K562 (cell line): ENCODE measurements at regions not wholly inside any gene's neighbourhood (a gene's known extent, or its start where the extent isn't known, plus 50 kb on each side); places are given as distances from the start of the nearest gene placed in this dataset.

Experiments used
- ATAC-seq: fragments of 200-7000 bp; cut with Tn5 transposase; 3 replicates; pipeline ENCODE4 v1.9.1; 2020; ENCODE audit warnings: moderate library complexity
- BruUV-seq: library from RNA; stranded (reverse); fragments of 400-500 nt; replicated peaks from 2 replicates; lab custom pipeline; 2021; lab: Mats Ljungman, UMichigan
- CTCF ChIA-PET: fragments of 300-600 bp; formaldehyde crosslinking; extraction: SDS; loops from one replicate; lab custom pipeline; 2021; ENCODE audit warnings: low intra/inter-chr PET ratio; lab: Yijun Ruan, JAX
- POLR2A ChIA-PET: fragments of 300-600, 350-650 bp; sonication (Branson Sonifier 250); formaldehyde crosslinking; extraction: SDS; loops from one replicate; lab custom pipeline; 2021; ENCODE audit warnings: antibody characterized with exemption, inconsistent platforms; lab: Yijun Ruan, JAX
- DNase-seq, 4 experiments: peaks; one replicate each; pipeline versions ENCODE4 v3.0.0 to v3.0.0-alpha.2; 2011 to 2018; ENCODE audit warnings: low spot score in 3 of 4, mixed read lengths in 3 of 4; ENCODE audit errors: extremely low read depth in 1 of 4
- FAIRE-seq: peaks from 2 replicates; lab custom pipeline; 2011; peaks lifted over from hg19 to GRCh38; lab: Jason Lieb, UNC
- H2AFZ ChIP-seq: 2 replicates; pipeline ENCODE4 v1.6.0; 2011; ENCODE audit warnings: low read depth, low read length, control low read depth, inconsistent platforms
- H3K27ac ChIP-seq: fragments of 200-600 bp; 3 replicates; pipeline ENCODE4 v1.8.0; 2011; ENCODE audit warnings: low read depth, mild to moderate bottlenecking, control low read depth, inconsistent platforms, low read length, moderate library complexity, mixed read lengths; ENCODE audit errors: extremely low read depth
- H3K27me3 ChIP-seq, 2 experiments: fragments of 300-600 bp in 1 of 2; 2 replicates in 1 of 2; 3 replicates in 1 of 2; pipeline versions ENCODE4 v1.6.0 to v1.8.0; 2011; ENCODE audit warnings: inconsistent platforms in 2 of 2, low read length in 2 of 2, mild to moderate bottlenecking in 1 of 2, mixed read lengths in 1 of 2, moderate library complexity in 1 of 2; ENCODE audit not compliant: control insufficient read depth in 2 of 2, insufficient read depth in 2 of 2
- H3K36me3 ChIP-seq: fragments of 300-600 bp; 3 replicates; pipeline ENCODE4 v1.8.0; 2011; ENCODE audit warnings: mild to moderate bottlenecking, low read length, inconsistent platforms; ENCODE audit not compliant: control insufficient read depth, insufficient read depth
- H3K4me1 ChIP-seq, 2 experiments: fragments of 200-600 bp in 1 of 2; replicated peaks in 1 of 2; 2 replicates in 1 of 2; 3 replicates in 1 of 2; pipeline versions ENCODE4 v1.5.1 to v1.8.0; 2011; ENCODE audit warnings: inconsistent platforms in 2 of 2, low read length in 2 of 2, mild to moderate bottlenecking in 1 of 2, mixed read lengths in 1 of 2, moderate library complexity in 1 of 2; ENCODE audit not compliant: control insufficient read depth in 2 of 2, insufficient read depth in 2 of 2
- H3K4me2 ChIP-seq: 2 replicates; pipeline ENCODE4 v1.6.1; 2011; ENCODE audit warnings: low read length, control low read depth, inconsistent platforms, mixed read lengths; ENCODE audit not compliant: insufficient read depth
- H3K4me3 ChIP-seq: fragments of 200-600 bp; sonication (generic), shearing (Covaris generic); 2 replicates; pipeline ENCODE4 v1.5.1; 2016; ENCODE audit warnings: control low read depth, inconsistent platforms
- H3K79me2 ChIP-seq: fragments of 200-600 bp; 3 replicates; pipeline ENCODE4 v1.8.0; 2011; ENCODE audit warnings: low read length, inconsistent platforms; ENCODE audit not compliant: control insufficient read depth, insufficient read depth
- H3K9ac ChIP-seq, 2 experiments: 2 replicates each; pipeline versions ENCODE4 v1.6.0 to v1.6.1; 2011; ENCODE audit warnings: low read depth in 2 of 2, low read length in 2 of 2, control low read depth in 1 of 2, inconsistent platforms in 1 of 2, mild to moderate bottlenecking in 1 of 2, mixed read lengths in 1 of 2; ENCODE audit not compliant: insufficient read depth in 1 of 2
- H3K9me1 ChIP-seq: one replicate; pipeline ENCODE4 v1.6.0; 2011; ENCODE audit warnings: inconsistent platforms, mild to moderate bottlenecking, low read length, moderate library complexity; ENCODE audit not compliant: control insufficient read depth, insufficient read depth
- H3K9me3 ChIP-seq: replicated peaks from 2 replicates; pipeline ENCODE4 v1.5.1; 2011; ENCODE audit warnings: low read depth, low read length, inconsistent platforms; ENCODE audit not compliant: control insufficient read depth, insufficient read depth
- H4K20me1 ChIP-seq: replicated peaks from 2 replicates; pipeline ENCODE4 v1.6.1; 2011; ENCODE audit warnings: low read length, inconsistent platforms, mixed read lengths; ENCODE audit not compliant: control insufficient read depth, insufficient read depth
- ATF2 ChIP-seq: sonication (generic); formaldehyde crosslinking; IDR thresholded peaks from 2 replicates; pipeline ENCODE4 v1.8.1; 2022; ENCODE audit warnings: missing genetic modification reagents
- DLX4 ChIP-seq: fragments of 250-450 bp; sonication (Bioruptor Pico); IDR thresholded peaks from 2 replicates; pipeline ENCODE4 v1.6.1; 2021; ENCODE audit warnings: mild to moderate bottlenecking
- FUS ChIP-seq: fragments of 200-400 bp; formaldehyde crosslinking; optimal IDR thresholded peaks from 2 replicates; pipeline ENCODE3; 2017; ENCODE audit warnings: low read depth, low read length
- HMBOX1 ChIP-seq: sonication (generic); IDR thresholded peaks from 2 replicates; pipeline ENCODE4 v1.6.1; 2016
- MAFG ChIP-seq: fragments of 450-650 bp; conservative IDR thresholded peaks from 2 replicates; pipeline ENCODE4 v1.6.1; 2016; ENCODE audit warnings: missing genetic modification characterization, missing compliant biosample characterization
- MEIS2 ChIP-seq: fragments of 450-650 bp; IDR thresholded peaks from 2 replicates; pipeline ENCODE4 v1.6.1; 2014; ENCODE audit warnings: mild to moderate bottlenecking; ENCODE audit not compliant: partially characterized antibody
- NCOA4 ChIP-seq: fragments of 450-650 bp; IDR thresholded peaks from 2 replicates; pipeline ENCODE4 v1.6.1; 2018; ENCODE audit warnings: mild to moderate bottlenecking; ENCODE audit not compliant: partially characterized antibody
- OTX1 ChIP-seq: fragments of 450-650 bp; formaldehyde crosslinking; IDR thresholded peaks from 2 replicates; pipeline ENCODE4 v1.4.0; 2022; ENCODE audit warnings: mild to moderate bottlenecking
- PCBP2 ChIP-seq: fragments of 200-400 bp; formaldehyde crosslinking; IDR thresholded peaks from 2 replicates; pipeline ENCODE4 v1.6.1; 2018; ENCODE audit warnings: low read length, low read depth, mild to moderate bottlenecking, moderate library complexity; ENCODE audit not compliant: poor library complexity, severe bottlenecking
- POLR2B ChIP-seq: fragments of 450-650 bp; IDR thresholded peaks from 2 replicates; pipeline ENCODE4 v1.6.1; 2018; ENCODE audit warnings: low read depth; ENCODE audit not compliant: partially characterized antibody
- POLR2G ChIP-seq: fragments of 200-400 bp; formaldehyde crosslinking; IDR thresholded peaks from 2 replicates; pipeline ENCODE4 v1.6.1; 2017; ENCODE audit warnings: low read depth, mild to moderate bottlenecking, antibody characterized with exemption, low read length, moderate library complexity
- SMARCE1 ChIP-seq: fragments of 450-650 bp; IDR thresholded peaks from 2 replicates; pipeline ENCODE4 v1.7.1; 2016; ENCODE audit warnings: mild to moderate bottlenecking
- TBL1XR1 ChIP-seq, 2 experiments: IDR thresholded peaks; 2 replicates each; pipeline ENCODE4 v1.6.1; 2012; ENCODE audit warnings: improper control_type of control experiment in 2 of 2, low read length in 2 of 2, mild to moderate bottlenecking in 1 of 2
- TCF7L2 ChIP-seq: fragments of 150-350 bp; IDR thresholded peaks from 2 replicates; pipeline ENCODE4 v1.6.1; 2016; ENCODE audit warnings: low read depth, mild to moderate bottlenecking, low read length, moderate library complexity
- ZNF224 ChIP-seq: sonication (generic); formaldehyde crosslinking; IDR thresholded peaks from 2 replicates; pipeline ENCODE4 v1.8.0; 2022; ENCODE audit warnings: mild to moderate bottlenecking, missing genetic modification reagents
- ZNF263 ChIP-seq: sonication (generic); formaldehyde crosslinking; IDR thresholded peaks from 2 replicates; pipeline ENCODE4 v1.8.0; 2022; ENCODE audit warnings: mild to moderate bottlenecking, missing genetic modification reagents, borderline replicate concordance
- ZNF384 ChIP-seq: IDR thresholded peaks from 2 replicates; pipeline ENCODE4 v1.6.1; 2012; ENCODE audit warnings: low read depth, low read length, improper control_type of control experiment
- ZNF778 ChIP-seq: fragments of 450-650 bp; formaldehyde crosslinking; IDR thresholded peaks from 2 replicates; pipeline ENCODE4 v1.4.0; 2020; ENCODE audit warnings: mild to moderate bottlenecking, moderate library complexity
- WGBS: fragments of 100-300 bp; shearing (Covaris generic); methylation state at CpG from one replicate; pipeline ENCODE4 v1.1.6; 2016; ENCODE audit warnings: low coverage, mixed read lengths; ENCODE audit not compliant: insufficient coverage; ENCODE audit errors: missing lambda C conversion rate; 5-methylcytosine and 5-hydroxymethylcytosine counted together
- in situ Hi-C: fragments of 300-500 bp; cut with MboI; formaldehyde crosslinking; loops from 4 replicates; pipeline ENCODE4 v1.15.0; 2018; ENCODE audit warnings: inconsistent platforms, mixed read lengths
- intact Hi-C: fragments of 100-400 bp; cut with micrococcal nuclease; formaldehyde crosslinking; loops from 2 replicates; pipeline ENCODE4 v1.14.2; 2022

- WGBS, result 2% methylated on average over 8 of the region's 8 CpGs
- in situ Hi-C loops, result no loop called here
- no TSS peak for BruUV-seq
- TF ChIP-seq HMBOX1, result no peak
- no peak for TF ChIP-seq POLR2B
- TF ChIP-seq NCOA4, result no peak
- TF ChIP-seq TBL1XR1 (IDR thresholded peaks at IDR 0.05; ENCODE audit: low read length in 2 of 2), result no peak
- no peak for TF ChIP-seq ZNF384
- TF ChIP-seq MEIS2, result no peak
- no peak for TF ChIP-seq ATF2 (CRISPR knock-in tag)
- TF ChIP-seq TCF7L2, result no peak
- no peak for TF ChIP-seq OTX1
- no peak for TF ChIP-seq POLR2G
- no peak for TF ChIP-seq SMARCE1
- no peak for TF ChIP-seq PCBP2
- TF ChIP-seq DLX4 (CRISPR knock-in tag), result no peak
- no peak for TF ChIP-seq FUS
- no peak for TF ChIP-seq ZNF263 (CRISPR knock-in tag)
- TF ChIP-seq ZNF224 (CRISPR knock-in tag), result no peak
- TF ChIP-seq ZNF778 (CRISPR knock-in tag), result no peak
- TF ChIP-seq MAFG, result no peak
- no peaks in the 10 kb centered on the region for H3K79me2 ChIP-seq
- H3K36me3 ChIP-seq, result no peaks in the 10 kb centered on the region
- intact Hi-C loops, result loop anchor here (10.0 kb wide), 1 partner anchor 51 kb away; no protein-coding TSS in a partner anchor
- H3K27me3 ChIP-seq, result no peaks in the 10 kb centered on the region
- H3K4me1 ChIP-seq, result no peaks in the 10 kb centered on the region
- DNase-seq (no peak), FAIRE-seq (no peak), ATAC-seq (no peak)
- ChIA-PET POLR2A (interaction anchor here (0.6 kb wide), 1 partner anchor 1171 kb away, joined by 3 read pairs; no protein-coding TSS in a partner anchor), CTCF (no interaction called here)
- H3K4me3 ChIP-seq, result no peak overlapping the region
- H3K9ac ChIP-seq, result no peak overlapping the region
- no peaks in the 10 kb centered on the region for H3K9me3 ChIP-seq
- no peak overlapping the region for H3K27ac ChIP-seq
- H4K20me1 ChIP-seq, result no peaks in the 10 kb centered on the region
- H3K4me2 ChIP-seq, result no peak overlapping the region
- H3K9me1 ChIP-seq, result no peaks in the 10 kb centered on the region
- no peak overlapping the region for H2AFZ ChIP-seq
Measured at GRCh38 chr12:38123566-38124246, 192.9 kb upstream of the ALG10B start.
